Activated CD8-positive, alpha-beta T cell treated with anti-CD3 and anti-CD28 coated beads for 36 hours (primary cell): ENCODE measurements at regions not wholly inside any gene's neighbourhood (a gene's known extent, or its start where the extent isn't known, plus 50 kb on each side); places are given as distances from the start of the nearest gene placed in this dataset.

Source experiments
- ATAC-seq: fragments of 200-7000 bp; cut with Tn5 transposase; one replicate; pipeline ENCODE4 v1.10.0; 2021; ENCODE audit warnings: mild to moderate bottlenecking, moderate library complexity
- CTCF ChIA-PET: fragments of 350-600 bp; sonication (Branson Sonifier 250); formaldehyde crosslinking; loops from one replicate; lab custom pipeline; 2021; ENCODE audit warnings: antibody characterized with exemption; lab: Charles Lee
- POLR2A ChIA-PET: fragments of 350-600 bp; sonication (Branson Sonifier 250); formaldehyde crosslinking; loops from one replicate; lab custom pipeline; 2021; ENCODE audit warnings: antibody characterized with exemption; lab: Charles Lee
- DNase-seq: peaks from one replicate; pipeline ENCODE4 v3.0.0-alpha.2; 2020
- H3K27ac Mint-ChIP-seq: one replicate; pipeline ENCODE4 v1.8.0; 2021; ENCODE audit warnings: mild to moderate bottlenecking, mixed read lengths
- H3K27me3 Mint-ChIP-seq: one replicate; pipeline ENCODE4 v1.8.0; 2021; ENCODE audit warnings: mixed read lengths
- H3K36me3 Mint-ChIP-seq: one replicate; pipeline ENCODE4 v1.8.0; 2021; ENCODE audit warnings: low read depth, mixed read lengths
- H3K4me1 Mint-ChIP-seq: one replicate; pipeline ENCODE4 v1.8.0; 2021; ENCODE audit warnings: low read depth, mixed read lengths
- H3K4me3 Mint-ChIP-seq: one replicate; pipeline ENCODE4 v1.8.0; 2021; ENCODE audit warnings: mild to moderate bottlenecking, moderate library complexity, mixed read lengths
- H3K9me3 Mint-ChIP-seq: one replicate; pipeline ENCODE4 v1.8.0; 2021; ENCODE audit warnings: mixed read lengths
- CTCF ChIP-seq: fragments of 200-600 bp; IDR thresholded peaks from one replicate; pipeline ENCODE4 v1.8.0; 2022; ENCODE audit warnings: antibody characterized with exemption, mild to moderate bottlenecking
- intact Hi-C: fragments of 100-400 bp; cut with micrococcal nuclease; formaldehyde crosslinking; loops from one replicate; pipeline ENCODE4 v1.10.0; 2022

- H3K27ac Mint-ChIP-seq, result no peak overlapping the region
- no peaks in the 10 kb centered on the region for H3K36me3 Mint-ChIP-seq
- no peak for ATAC-seq
- ChIA-PET POLR2A (no interaction called here), CTCF (no interaction called here)
- H3K4me3 Mint-ChIP-seq, result no peak overlapping the region
- H3K9me3 Mint-ChIP-seq, result no peaks in the 10 kb centered on the region
- no peak for TF ChIP-seq CTCF
- DNase-seq, result no peak
- intact Hi-C loops, result no loop called here
- no peaks in the 10 kb centered on the region for H3K4me1 Mint-ChIP-seq
- peaks cover 14% of the 10 kb centered on the region for H3K27me3 Mint-ChIP-seq
These were observed 767.8 kb upstream of the ZEB2 start for GRCh38 chr2:145287736-145288135.

GRCh38 chr2:145286716-145287275 is 766.9 kb upstream of the ZEB2 start:
- DNase-seq, result no peak
- peaks cover 12% of the 10 kb centered on the region for H3K27me3 Mint-ChIP-seq
- intact Hi-C loops, result no loop called here
- ChIA-PET CTCF (no interaction called here), POLR2A (interaction anchor here (0.8 kb wide), 1 partner anchor 10 kb away, joined by 4 read pairs; no protein-coding TSS in a partner anchor)
- H3K4me1 Mint-ChIP-seq, result no peaks in the 10 kb centered on the region
- no peak for ATAC-seq
- H3K9me3 Mint-ChIP-seq, result no peaks in the 10 kb centered on the region
- H3K27ac Mint-ChIP-seq, result no peak overlapping the region
- H3K36me3 Mint-ChIP-seq, result no peaks in the 10 kb centered on the region
- H3K4me3 Mint-ChIP-seq, result no peak overlapping the region
- TF ChIP-seq CTCF, result no peak

GRCh38 chr2:145284551-145284950 is 764.6 kb upstream of the ZEB2 start:
- POLR2A ChIA-PET, result no interaction called here

GRCh38 chr2:145283131-145283530 is 763.2 kb upstream of the ZEB2 start:
- H3K27me3 Mint-ChIP-seq, result peaks cover 11% of the 10 kb centered on the region
- ATAC-seq, result no peak
- no peaks in the 10 kb centered on the region for H3K4me1 Mint-ChIP-seq
- intact Hi-C loops, result no loop called here
- no peak overlapping the region for H3K27ac Mint-ChIP-seq
- POLR2A ChIA-PET, result no interaction called here
- no peaks in the 10 kb centered on the region for H3K9me3 Mint-ChIP-seq
- H3K4me3 Mint-ChIP-seq, result no peak overlapping the region
- CTCF ChIA-PET, result no interaction called here
- no peaks in the 10 kb centered on the region for H3K36me3 Mint-ChIP-seq
- TF ChIP-seq CTCF, result no peak
- no peak for DNase-seq

More at GRCh38 chr2:145284551-145284950, 764.6 kb upstream of the ZEB2 start:
- Mint-ChIP-seq H3K4me3 (no peak overlapping the region), H3K27me3 (peaks cover 9% of the 10 kb centered on the region), H3K4me1 (no peaks in the 10 kb centered on the region), H3K36me3 (no peaks in the 10 kb centered on the region), H3K27ac (no peak overlapping the region), H3K9me3 (no peaks in the 10 kb centered on the region)
- TF ChIP-seq CTCF, result no peak
- ATAC-seq, result no peak
- intact Hi-C loops, result no loop called here
- DNase-seq, result no peak
- CTCF ChIA-PET, result no interaction called here

- POLR2A ChIA-PET, result no interaction called here
- TF ChIP-seq CTCF, result no peak
- intact Hi-C loops, result no loop called here
- CTCF ChIA-PET, result no interaction called here
- no peak for ATAC-seq
- no peaks in the 10 kb centered on the region for H3K36me3 Mint-ChIP-seq
- no peaks in the 10 kb centered on the region for H3K9me3 Mint-ChIP-seq
- no peak overlapping the region for H3K27ac Mint-ChIP-seq
- no peak for DNase-seq
- H3K27me3 Mint-ChIP-seq, result peaks cover 16% of the 10 kb centered on the region
- no peak overlapping the region for H3K4me3 Mint-ChIP-seq
- no peaks in the 10 kb centered on the region for H3K4me1 Mint-ChIP-seq
These were observed 758.0 kb upstream of the ZEB2 start for GRCh38 chr2:145277922-145278321.
